Astrocyte of the spinal cord (primary cell): ENCODE measurements at regions not wholly inside any gene's neighbourhood (a gene's known extent, or its start where the extent isn't known, plus 50 kb on each side); places are given as distances from the start of the nearest gene placed in this dataset.

Experiments
- DNase-seq: peaks from one replicate; pipeline ENCODE4 v3.0.0; 2011; ENCODE audit warnings: low read depth, low spot score
- H3K4me3 ChIP-seq: 2 replicates; pipeline ENCODE4 v1.5.1; 2011; ENCODE audit warnings: low read depth, mild to moderate bottlenecking, low read length, moderate library complexity
- CTCF ChIP-seq: IDR thresholded peaks from 2 replicates; pipeline ENCODE4 v1.5.1; 2012; ENCODE audit warnings: low read depth, mild to moderate bottlenecking, low read length, inconsistent platforms
- in situ Hi-C: cut with HindIII; loops from 2 replicates; pipeline ENCODE4 v1.10.0; 2017; ENCODE audit warnings: low sequenced_read_pairs

GRCh38 chr13:21938636-21939035, 267.8 kb downstream of the FGF9 start:
- TF ChIP-seq CTCF: no peak
- DNase-seq: no peak
- in situ Hi-C loops: no loop called here
- no peak overlapping the region for H3K4me3 ChIP-seq

GRCh38 chr13:21942061-21942460, 271.2 kb downstream of the FGF9 start:
- in situ Hi-C loops: no loop called here
- H3K4me3 ChIP-seq: no peak overlapping the region
- TF ChIP-seq CTCF: no peak
- no peak for DNase-seq

GRCh38 chr13:21944610-21945009, 273.7 kb downstream of the FGF9 start:
- no peak overlapping the region for H3K4me3 ChIP-seq
- in situ Hi-C loops: no loop called here
- TF ChIP-seq CTCF: no peak
- DNase-seq: no peak

GRCh38 chr13:21945195-21945594, 274.3 kb downstream of the FGF9 start:
- in situ Hi-C loops: no loop called here
- no peak overlapping the region for H3K4me3 ChIP-seq
- no peak for TF ChIP-seq CTCF
- DNase-seq: no peak

GRCh38 chr13:21946964-21947363, 276.1 kb downstream of the FGF9 start:
- H3K4me3 ChIP-seq: no peak overlapping the region
- DNase-seq: no peak
- no peak for TF ChIP-seq CTCF
- in situ Hi-C loops: no loop called here

GRCh38 chr13:21948769-21949474, 278.0 kb downstream of the FGF9 start:
- H3K4me3 ChIP-seq: no peak overlapping the region
- TF ChIP-seq CTCF: no peak
- no peak for DNase-seq
- in situ Hi-C loops: no loop called here
